ENCODE measurements at regions not wholly inside any gene's neighbourhood (a gene's known extent, or its start where the extent isn't known, plus 50 kb on each side); places are given as distances from the start of the nearest gene placed in this dataset.

GRCh38 chr16:51440131-51440889 lies 289.2 kb upstream of the SALL1 start:
- H3K27ac ChIP-seq: no peak overlapping the region
- H3K27me3 ChIP-seq: peaks cover 0 to 4% of the 10 kb centered on the region in 2 donors
- no peaks in the 10 kb centered on the region for H3K9me3 ChIP-seq
- no peaks in the 10 kb centered on the region for H3K4me1 ChIP-seq
- WGBS, 2 donors: 28 to 40% methylated on average over 14 of the region's 14 CpGs
- H3K36me3 ChIP-seq (replicated peaks in 1 of 2; ENCODE audit: insufficient read depth in 1 of 2, low read depth in 2 of 2): no peaks in the 10 kb centered on the region
- no peak overlapping the region for H3K4me3 ChIP-seq
- ATAC-seq (no peak), DNase-seq (no peak)
- intact Hi-C loops (cut with DNase I): no loop called here
- TF ChIP-seq POLR2A (IDR thresholded peaks at IDR 0.05) (no peak), CTCF (IDR thresholded peaks at IDR 0.05) (no peak)

GRCh38 chr16:51439271-51439670 lies 288.2 kb upstream of the SALL1 start:
- Histone ChIP-seq H3K9me3 (no peaks in the 10 kb centered on the region), H3K27ac (no peak overlapping the region), H3K4me1 (no peaks in the 10 kb centered on the region), H3K36me3 (replicated peaks in 1 of 2; ENCODE audit: insufficient read depth in 1 of 2, low read depth in 2 of 2) (no peaks in the 10 kb centered on the region), H3K4me3 (no peak overlapping the region), H3K27me3 (peaks cover 0 to 4% of the 10 kb centered on the region in 2 donors)
- DNase-seq (no peak), ATAC-seq (no peak)
- TF ChIP-seq POLR2A (IDR thresholded peaks at IDR 0.05): no peak
- TF ChIP-seq CTCF (IDR thresholded peaks at IDR 0.05): no peak
- 51 to 66% methylated on average over 5 of the region's 5 CpGs for WGBS, 2 donors
- intact Hi-C loops (cut with DNase I): no loop called here

- TF ChIP-seq CTCF (IDR thresholded peaks at IDR 0.05): no peak
- no peak for TF ChIP-seq POLR2A (IDR thresholded peaks at IDR 0.05)
- Histone ChIP-seq H3K36me3 (replicated peaks in 1 of 2; ENCODE audit: insufficient read depth in 1 of 2, low read depth in 2 of 2) (no peaks in the 10 kb centered on the region), H3K4me3 (no peak overlapping the region), H3K27me3 (no peaks in the 10 kb centered on the region), H3K4me1 (peaks cover 8% of the 10 kb centered on the region), H3K27ac (no peak overlapping the region), H3K9me3 (no peaks in the 10 kb centered on the region)
- WGBS, 2 donors: 85 to 97% methylated on average over 1 of the region's 1 CpG
- no peak for ATAC-seq
- intact Hi-C loops (cut with DNase I): no loop called here
- no peak for DNase-seq
Measured at GRCh38 chr16:51436742-51437141, 285.7 kb upstream of the SALL1 start.

GRCh38 chr16:51434567-51435198 lies 283.6 kb upstream of the SALL1 start:
- Histone ChIP-seq H3K4me3 (no peak overlapping the region), H3K4me1 (peaks cover 15% of the 10 kb centered on the region), H3K9me3 (no peaks in the 10 kb centered on the region), H3K27ac (no peak overlapping the region), H3K27me3 (no peaks in the 10 kb centered on the region), H3K36me3 (replicated peaks in 1 of 2; ENCODE audit: insufficient read depth in 1 of 2, low read depth in 2 of 2) (no peaks in the 10 kb centered on the region)
- intact Hi-C loops (cut with DNase I): no loop called here
- ATAC-seq (no peak), DNase-seq (no peak)
- TF ChIP-seq POLR2A (IDR thresholded peaks at IDR 0.05): no peak
- TF ChIP-seq CTCF (IDR thresholded peaks at IDR 0.05): no peak
- 53 to 61% methylated on average over 9 of the region's 9 CpGs for WGBS, 2 donors
